CD4-positive, alpha-beta T cell treated with Interleukin-2 at 100 ng/mL for 4 hours (primary cell): ENCODE measurements at regions not wholly inside any gene's neighbourhood (a gene's known extent, or its start where the extent isn't known, plus 50 kb on each side); places are given as distances from the start of the nearest gene placed in this dataset.
"Not testable (repeated sequence)": the region's sequence is repeated elsewhere in the genome, so short reads cannot be mapped to it uniquely, and the experiment has no call there.

Experiments
- DNase-seq: peaks from one replicate; pipeline ENCODE4 v3.0.0-alpha.2; 2020; ENCODE audit warnings: low spot score

GRCh38 chr17:13135506-13135905 is 117.7 kb upstream of the ELAC2 start:
- DNase-seq, result no peak

GRCh38 chr17:13134076-13134475 is 116.2 kb upstream of the ELAC2 start:
- no peak for DNase-seq

GRCh38 chr17:13131225-13131624 is 113.4 kb upstream of the ELAC2 start:
- no peak for DNase-seq

- DNase-seq, result no peak
These were observed 111.5 kb upstream of the ELAC2 start for GRCh38 chr17:13129356-13129755.

- DNase-seq, result no peak
These were observed 110.8 kb upstream of the ELAC2 start for GRCh38 chr17:13128676-13129075.

- DNase-seq, result no peak
These were observed 110.2 kb upstream of the ELAC2 start for GRCh38 chr17:13127921-13128602.

- DNase-seq, result no peak
These were observed 103.0 kb upstream of the ELAC2 start for GRCh38 chr17:13120864-13121263.

- DNase-seq, result no peak
These were observed 100.5 kb upstream of the ELAC2 start for GRCh38 chr17:13118311-13118710.

GRCh38 chr17:13117616-13118015 is 99.8 kb upstream of the ELAC2 start:
- no peak for DNase-seq

GRCh38 chr17:13114601-13115031 is 96.8 kb upstream of the ELAC2 start:
- no peak for DNase-seq

GRCh38 chr17:13113821-13114525 is 96.1 kb upstream of the ELAC2 start:
- DNase-seq, result no peak

GRCh38 chr17:13107676-13108235 is 89.9 kb upstream of the ELAC2 start:
- DNase-seq, result no peak

- no peak for DNase-seq
These were observed 88.3 kb upstream of the ELAC2 start for GRCh38 chr17:13106171-13106570.

GRCh38 chr17:13104576-13104975 is 86.7 kb upstream of the ELAC2 start:
- no peak for DNase-seq

- no peak for DNase-seq
These were observed 84.7 kb upstream of the ELAC2 start for GRCh38 chr17:13102477-13102876.

- DNase-seq, result no peak
These were observed 82.1 kb upstream of the ELAC2 start for GRCh38 chr17:13099926-13100325.

GRCh38 chr17:13099089-13099735 is 81.4 kb upstream of the ELAC2 start:
- DNase-seq, result no peak

GRCh38 chr17:13096291-13096690 is 78.5 kb upstream of the ELAC2 start:
- no peak for DNase-seq

- not testable (repeated sequence) for DNase-seq
These were observed 74.2 kb upstream of the ELAC2 start for GRCh38 chr17:13092010-13092409.

GRCh38 chr17:13088666-13089065 is 70.8 kb upstream of the ELAC2 start:
- DNase-seq, result no peak

- no peak for DNase-seq
These were observed 70.0 kb upstream of the ELAC2 start for GRCh38 chr17:13087802-13088201.

- DNase-seq, result no peak
These were observed 68.4 kb upstream of the ELAC2 start for GRCh38 chr17:13086142-13086769.
